Activated T-cell treated with anti-CD3 and anti-CD28 coated beads, Interleukin-2, amount 50 U/mL, for 24 hours (primary cell): ENCODE measurements at regions not wholly inside any gene's neighbourhood (a gene's known extent, or its start where the extent isn't known, plus 50 kb on each side); places are given as distances from the start of the nearest gene placed in this dataset.
"Not testable (repeated sequence)": the region's sequence is repeated elsewhere in the genome, so short reads cannot be mapped to it uniquely, and the experiment has no call there.

Source experiments
- DNase-seq: peaks from one replicate; pipeline ENCODE4 v3.0.0-alpha.2; 2020
- H3K27ac Mint-ChIP-seq: 2 replicates; pipeline ENCODE4 v1.8.0; 2020; ENCODE audit warnings: mild to moderate bottlenecking, mixed read lengths
- H3K27me3 Mint-ChIP-seq: 2 replicates; pipeline ENCODE4 v1.8.0; 2020; ENCODE audit warnings: mixed read lengths
- H3K36me3 Mint-ChIP-seq: 2 replicates; pipeline ENCODE4 v1.8.0; 2020; ENCODE audit warnings: low read depth, mixed read lengths
- H3K4me1 Mint-ChIP-seq: 2 replicates; pipeline ENCODE4 v1.8.0; 2020; ENCODE audit warnings: low read depth, mixed read lengths
- H3K4me3 Mint-ChIP-seq: 2 replicates; pipeline ENCODE4 v1.8.0; 2020; ENCODE audit warnings: mild to moderate bottlenecking, moderate library complexity, mixed read lengths
- H3K9me3 Mint-ChIP-seq: 2 replicates; pipeline ENCODE4 v1.8.0; 2020; ENCODE audit warnings: mixed read lengths

DNA sequence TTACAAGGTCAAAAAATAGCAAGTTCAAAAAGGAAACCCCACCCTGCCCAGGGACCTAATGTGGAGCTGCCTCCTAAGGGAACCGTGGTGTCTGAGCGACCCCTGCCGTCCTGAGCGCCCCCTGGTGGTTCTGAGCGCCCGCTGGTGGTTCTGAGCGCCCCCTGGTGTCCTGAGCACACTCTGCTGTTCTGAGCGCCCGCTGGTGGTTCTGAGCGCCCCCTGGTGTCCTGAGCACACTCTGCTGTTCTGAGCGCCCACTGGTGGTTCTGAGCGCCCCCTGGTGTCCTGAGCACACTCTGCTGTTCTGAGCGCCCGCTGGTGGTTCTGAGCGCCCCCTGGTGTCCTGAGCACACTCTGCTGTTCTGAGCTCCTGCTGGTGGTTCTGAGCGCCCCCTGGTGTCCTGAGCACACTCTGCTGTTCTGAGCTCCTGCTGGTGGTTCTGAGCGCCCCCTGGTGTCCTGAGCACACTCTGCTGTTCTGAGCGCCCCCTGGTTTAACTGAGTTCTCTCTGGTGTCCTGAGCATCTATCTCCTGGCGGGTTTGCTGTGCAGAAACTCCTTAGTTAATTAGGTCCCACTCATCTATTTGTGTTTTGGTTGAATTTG is 1137.5 kb downstream of the TMEM121 start:
- Mint-ChIP-seq H3K4me1 (peaks cover 28% of the 10 kb centered on the region), H3K27ac (peak overlapping the region; percentile 50)
- H3K36me3 Mint-ChIP-seq, H3K9me3 Mint-ChIP-seq, H3K27me3 Mint-ChIP-seq, H3K4me3 Mint-ChIP-seq: not testable (repeated sequence)
- peak; percentile 81 for DNase-seq

GRCh38 chr14:106665814-106666213 is 1139.4 kb downstream of the TMEM121 start:
- H3K27me3 Mint-ChIP-seq: peaks cover 9% of the 10 kb centered on the region
- H3K4me3 Mint-ChIP-seq: no peak overlapping the region
- DNase-seq: no peak
- peaks cover 28% of the 10 kb centered on the region for H3K4me1 Mint-ChIP-seq
- H3K27ac Mint-ChIP-seq: no peak overlapping the region
- no peaks in the 10 kb centered on the region for H3K36me3 Mint-ChIP-seq
- H3K9me3 Mint-ChIP-seq: peaks cover 2% of the 10 kb centered on the region

DNA sequence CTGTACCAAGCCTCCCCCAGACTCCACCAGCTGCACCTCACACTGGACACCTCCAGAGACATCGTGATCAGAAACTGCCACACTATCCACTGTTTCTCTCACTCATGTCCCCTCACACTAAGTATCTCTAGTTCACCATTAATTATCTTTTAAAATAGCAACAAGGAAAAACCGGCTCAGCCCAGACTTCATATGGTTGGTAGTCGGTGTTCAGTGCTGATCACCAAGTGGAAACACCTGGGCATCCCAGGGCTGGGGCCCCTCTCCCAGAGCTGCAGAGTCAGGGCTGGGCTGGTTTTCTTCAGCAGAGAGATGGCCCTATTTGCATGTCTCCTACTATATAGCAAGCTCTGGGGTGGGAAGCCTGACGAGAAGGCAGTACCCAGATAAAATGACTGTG is 1140.0 kb downstream of the TMEM121 start:
- no peak for DNase-seq
- H3K4me3 Mint-ChIP-seq: no peak overlapping the region
- no peaks in the 10 kb centered on the region for H3K36me3 Mint-ChIP-seq
- H3K4me1 Mint-ChIP-seq: peaks cover 28% of the 10 kb centered on the region
- H3K27me3 Mint-ChIP-seq: peaks cover 11% of the 10 kb centered on the region
- H3K9me3 Mint-ChIP-seq: peaks cover 2% of the 10 kb centered on the region
- H3K27ac Mint-ChIP-seq: no peak overlapping the region

GRCh38 chr14:106670011-106670410 is 1143.6 kb downstream of the TMEM121 start:
- H3K36me3 Mint-ChIP-seq: no peaks in the 10 kb centered on the region
- H3K27ac Mint-ChIP-seq: no peak overlapping the region
- peaks cover 8% of the 10 kb centered on the region for H3K4me1 Mint-ChIP-seq
- DNase-seq: no peak
- H3K9me3 Mint-ChIP-seq: no peaks in the 10 kb centered on the region
- H3K4me3 Mint-ChIP-seq: no peak overlapping the region
- peaks cover 18% of the 10 kb centered on the region for H3K27me3 Mint-ChIP-seq

- not testable (repeated sequence) for H3K27ac Mint-ChIP-seq, DNase-seq, H3K36me3 Mint-ChIP-seq, H3K4me1 Mint-ChIP-seq, H3K9me3 Mint-ChIP-seq, H3K4me3 Mint-ChIP-seq
- H3K27me3 Mint-ChIP-seq: peaks cover 22% of the 10 kb centered on the region
Observed at GRCh38 chr14:106674093-106674492, 1147.7 kb downstream of the TMEM121 start.

DNA sequence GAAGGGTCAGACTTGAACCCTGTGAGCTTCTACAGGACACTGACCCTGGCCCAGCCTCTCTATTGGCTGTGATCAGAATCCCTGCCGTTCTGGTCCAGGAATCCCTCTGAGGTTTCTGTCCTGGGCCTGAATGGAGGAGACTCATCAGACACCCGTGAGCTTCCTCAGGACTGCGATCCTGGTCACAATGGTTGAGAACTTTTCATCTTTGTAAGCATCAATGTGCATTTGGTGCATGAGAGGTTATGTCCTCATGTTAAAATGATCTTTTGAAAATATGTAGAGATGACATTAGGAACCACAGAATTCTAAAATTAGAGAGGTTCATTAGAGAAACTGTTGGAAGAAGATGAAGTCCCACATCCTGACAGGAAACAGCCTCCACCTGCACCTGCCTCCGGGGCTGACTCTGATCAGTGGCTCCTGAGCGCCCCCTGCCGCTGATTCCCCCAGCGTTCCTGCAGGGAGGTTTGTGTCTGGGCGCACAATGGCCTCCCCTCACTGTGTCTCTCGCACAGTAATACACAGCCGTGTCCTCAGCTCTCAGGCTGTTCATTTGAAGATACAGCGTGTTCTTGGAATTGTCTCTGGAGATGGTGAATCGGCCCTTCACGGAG is 1148.2 kb downstream of the TMEM121 start:
- DNase-seq: peak; percentile 82

DNA sequence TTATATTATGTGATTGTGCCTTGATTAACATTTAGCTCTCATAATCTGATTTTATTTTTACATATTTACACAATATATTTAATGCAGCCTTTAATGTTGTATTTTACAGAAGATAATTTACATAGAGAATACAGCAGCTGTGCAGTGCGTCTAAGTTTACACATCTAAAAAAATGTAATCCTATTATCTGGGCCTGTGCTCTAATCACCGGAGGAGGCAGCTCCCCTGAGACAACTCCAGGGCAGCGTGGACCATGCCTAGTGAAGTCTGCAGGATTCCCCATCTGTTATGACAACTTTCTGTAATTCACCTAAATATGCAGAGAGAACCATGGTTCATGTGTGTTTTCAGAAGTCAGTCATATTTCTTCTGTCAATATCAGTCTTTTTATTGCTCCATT is 1149.3 kb downstream of the TMEM121 start:
- not testable (repeated sequence) for H3K9me3 Mint-ChIP-seq, H3K36me3 Mint-ChIP-seq, DNase-seq, H3K27ac Mint-ChIP-seq, H3K4me1 Mint-ChIP-seq, H3K4me3 Mint-ChIP-seq
- H3K27me3 Mint-ChIP-seq: peaks cover 24% of the 10 kb centered on the region

More for the DNA sequence above, 1148.2 kb downstream of the TMEM121 start:
- H3K27ac Mint-ChIP-seq, H3K4me3 Mint-ChIP-seq, H3K9me3 Mint-ChIP-seq, H3K36me3 Mint-ChIP-seq, H3K4me1 Mint-ChIP-seq: not testable (repeated sequence)
- H3K27me3 Mint-ChIP-seq: peaks cover 23% of the 10 kb centered on the region

GRCh38 chr14:106679776-106680175 is 1153.4 kb downstream of the TMEM121 start:
- no peak overlapping the region for H3K4me3 Mint-ChIP-seq
- no peaks in the 10 kb centered on the region for H3K36me3 Mint-ChIP-seq
- DNase-seq: no peak
- H3K27ac Mint-ChIP-seq: no peak overlapping the region
- peaks cover 24% of the 10 kb centered on the region for H3K27me3 Mint-ChIP-seq
- H3K4me1 Mint-ChIP-seq: peaks cover 2% of the 10 kb centered on the region
- H3K9me3 Mint-ChIP-seq: no peaks in the 10 kb centered on the region

DNA sequence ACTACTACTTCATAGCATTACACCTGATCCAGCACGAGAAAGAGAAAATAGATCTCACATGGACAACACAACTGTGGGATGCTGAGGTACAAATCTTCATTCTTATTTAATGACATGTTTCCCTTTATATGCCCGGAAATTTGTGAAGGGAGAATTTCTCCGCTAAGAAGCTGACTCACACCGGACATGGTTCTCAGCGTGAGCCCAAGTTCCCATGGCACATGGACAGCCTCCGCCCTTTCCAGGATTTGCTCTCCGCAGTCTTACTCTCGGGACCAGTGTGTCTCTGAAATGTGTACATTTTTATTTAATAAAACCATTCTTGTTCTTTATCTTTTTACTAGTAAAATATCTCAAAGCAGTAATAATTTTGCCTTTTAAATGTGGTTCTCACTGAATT is 1154.8 kb downstream of the TMEM121 start:
- Mint-ChIP-seq H3K4me3 (no peak overlapping the region), H3K27ac (no peak overlapping the region), H3K27me3 (peaks cover 33% of the 10 kb centered on the region), H3K36me3 (no peaks in the 10 kb centered on the region), H3K4me1 (no peaks in the 10 kb centered on the region), H3K9me3 (no peaks in the 10 kb centered on the region)
- DNase-seq: no peak

- H3K4me1 Mint-ChIP-seq: no peaks in the 10 kb centered on the region
- no peaks in the 10 kb centered on the region for H3K36me3 Mint-ChIP-seq
- H3K4me3 Mint-ChIP-seq: no peak overlapping the region
- DNase-seq: no peak
- no peaks in the 10 kb centered on the region for H3K9me3 Mint-ChIP-seq
- H3K27me3 Mint-ChIP-seq: peaks cover 33% of the 10 kb centered on the region
- no peak overlapping the region for H3K27ac Mint-ChIP-seq
Observed at GRCh38 chr14:106681568-106681967, 1155.2 kb downstream of the TMEM121 start.

DNA sequence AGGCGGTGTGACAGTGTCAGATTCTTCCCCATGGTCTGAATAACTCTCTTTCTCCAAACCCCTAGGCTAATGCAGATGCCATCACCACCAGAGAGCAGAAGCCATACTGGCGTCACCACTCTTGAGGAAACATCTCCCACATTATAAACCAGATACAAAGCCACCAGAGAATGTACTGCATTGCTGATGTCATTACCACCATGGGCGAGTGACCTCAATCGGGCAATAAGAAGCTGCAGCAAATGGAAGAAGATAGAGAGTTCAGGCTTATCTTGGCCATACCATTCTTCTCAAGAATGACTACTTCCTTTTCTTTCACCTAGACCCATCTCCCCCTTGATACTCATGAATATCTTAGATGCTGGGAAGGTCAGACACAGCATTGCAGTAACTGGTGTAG is 1157.2 kb downstream of the TMEM121 start:
- no peak for DNase-seq
- no peaks in the 10 kb centered on the region for H3K36me3 Mint-ChIP-seq
- peaks cover 33% of the 10 kb centered on the region for H3K27me3 Mint-ChIP-seq
- no peak overlapping the region for H3K27ac Mint-ChIP-seq
- no peaks in the 10 kb centered on the region for H3K4me1 Mint-ChIP-seq
- H3K4me3 Mint-ChIP-seq: no peak overlapping the region
- no peaks in the 10 kb centered on the region for H3K9me3 Mint-ChIP-seq

DNA sequence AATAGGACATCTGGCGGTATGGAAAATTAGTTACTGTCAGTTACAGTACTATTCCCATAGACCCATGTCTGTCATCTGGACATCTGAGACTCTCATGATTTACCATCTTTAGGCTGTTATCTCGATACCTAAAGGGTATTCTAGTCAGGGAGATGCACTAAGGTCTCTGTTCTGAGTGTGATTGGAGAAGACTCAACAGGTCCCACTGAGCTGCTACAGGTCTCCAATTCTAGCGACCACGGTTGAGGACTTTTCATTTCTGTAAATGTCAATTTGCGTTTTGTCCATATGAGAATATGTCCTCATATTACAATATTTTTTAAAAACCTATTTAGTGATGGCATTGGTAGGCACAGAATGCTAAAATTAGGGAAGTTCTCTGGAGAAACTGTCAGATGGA is 1160.2 kb downstream of the TMEM121 start:
- Mint-ChIP-seq H3K27me3 (peaks cover 23% of the 10 kb centered on the region), H3K4me3 (no peak overlapping the region), H3K27ac (no peak overlapping the region), H3K4me1 (peaks cover 12% of the 10 kb centered on the region), H3K9me3 (no peaks in the 10 kb centered on the region), H3K36me3 (no peaks in the 10 kb centered on the region)
- no peak for DNase-seq

DNA sequence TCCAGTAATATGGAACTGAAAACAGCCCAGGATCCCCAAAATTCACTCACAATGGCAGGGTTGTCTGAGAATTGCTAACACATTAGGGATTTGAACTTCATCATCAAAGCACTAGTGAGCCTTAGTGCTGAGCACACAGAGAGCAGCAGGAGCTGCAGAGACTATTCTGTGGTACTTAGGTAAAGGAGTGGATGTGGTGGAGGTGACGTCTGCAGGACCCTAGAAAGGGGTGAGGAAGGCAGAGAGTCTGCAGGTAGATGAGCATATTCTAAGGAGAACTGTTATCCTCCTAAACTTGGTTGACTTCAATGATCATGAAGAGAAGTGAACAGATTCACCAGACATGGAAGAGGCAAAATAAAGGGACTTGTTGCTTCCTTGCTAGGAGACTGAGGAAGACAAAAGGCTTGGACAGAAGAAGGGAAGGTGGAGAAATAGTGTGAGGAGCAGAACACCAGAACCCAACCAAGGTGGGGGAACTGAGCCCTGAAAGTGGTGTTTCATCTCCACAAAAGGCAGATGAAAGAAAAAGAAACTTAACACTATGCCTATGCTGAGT is 1164.0 kb downstream of the TMEM121 start:
- no peak for DNase-seq
- Mint-ChIP-seq H3K4me1 (peaks cover 20% of the 10 kb centered on the region), H3K4me3 (no peak overlapping the region), H3K36me3 (no peaks in the 10 kb centered on the region), H3K27me3 (peaks cover 10% of the 10 kb centered on the region), H3K9me3 (no peaks in the 10 kb centered on the region), H3K27ac (no peak overlapping the region)

- H3K27ac Mint-ChIP-seq: no peak overlapping the region
- H3K27me3 Mint-ChIP-seq: peaks cover 4% of the 10 kb centered on the region
- peak; percentile 78 for DNase-seq
- H3K4me3 Mint-ChIP-seq: no peak overlapping the region
- peaks cover 20% of the 10 kb centered on the region for H3K4me1 Mint-ChIP-seq
- H3K36me3 Mint-ChIP-seq: no peaks in the 10 kb centered on the region
- no peaks in the 10 kb centered on the region for H3K9me3 Mint-ChIP-seq
Observed at GRCh38 chr14:106691601-106692291, 1165.4 kb downstream of the TMEM121 start.
